ENCODE measurements at regions not wholly inside any gene's neighbourhood (a gene's known extent, or its start where the extent isn't known, plus 50 kb on each side); places are given as distances from the start of the nearest gene placed in this dataset.

DNA sequence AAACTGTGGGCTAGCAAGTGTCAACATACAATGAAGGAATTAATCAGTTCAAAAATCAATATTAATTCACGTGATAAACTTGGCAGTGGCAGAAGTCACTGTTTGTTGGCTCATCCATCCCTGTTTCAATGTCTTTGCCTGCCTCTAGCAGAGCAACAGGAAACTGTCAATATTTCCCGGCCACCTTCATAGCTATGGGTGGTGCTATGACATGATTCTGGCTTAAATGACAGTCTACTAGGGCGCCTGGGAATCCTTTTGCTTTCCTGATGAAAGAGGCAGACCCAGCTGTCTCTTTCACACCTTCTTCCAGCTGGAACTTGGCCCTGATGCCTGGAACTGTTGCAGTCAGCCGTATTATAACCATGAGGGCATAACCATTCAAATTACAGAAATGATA is 72.1 kb upstream of the DNAH5 start:
- H3K4me3 ChIP-seq, result no peak overlapping the region
- no peaks in the 10 kb centered on the region for H3K36me3 ChIP-seq
- DNase-seq, result no peak
- no peak overlapping the region for H3K27ac ChIP-seq (replicated peaks)
- H3K4me1 ChIP-seq, result peaks cover 8% of the 10 kb centered on the region
- intact Hi-C loops (cut with micrococcal nuclease), result no loop called here
- H3K27me3 ChIP-seq (ENCODE audit: low read depth), result peaks cover 19% of the 10 kb centered on the region
- TF ChIP-seq, protein P1, sequence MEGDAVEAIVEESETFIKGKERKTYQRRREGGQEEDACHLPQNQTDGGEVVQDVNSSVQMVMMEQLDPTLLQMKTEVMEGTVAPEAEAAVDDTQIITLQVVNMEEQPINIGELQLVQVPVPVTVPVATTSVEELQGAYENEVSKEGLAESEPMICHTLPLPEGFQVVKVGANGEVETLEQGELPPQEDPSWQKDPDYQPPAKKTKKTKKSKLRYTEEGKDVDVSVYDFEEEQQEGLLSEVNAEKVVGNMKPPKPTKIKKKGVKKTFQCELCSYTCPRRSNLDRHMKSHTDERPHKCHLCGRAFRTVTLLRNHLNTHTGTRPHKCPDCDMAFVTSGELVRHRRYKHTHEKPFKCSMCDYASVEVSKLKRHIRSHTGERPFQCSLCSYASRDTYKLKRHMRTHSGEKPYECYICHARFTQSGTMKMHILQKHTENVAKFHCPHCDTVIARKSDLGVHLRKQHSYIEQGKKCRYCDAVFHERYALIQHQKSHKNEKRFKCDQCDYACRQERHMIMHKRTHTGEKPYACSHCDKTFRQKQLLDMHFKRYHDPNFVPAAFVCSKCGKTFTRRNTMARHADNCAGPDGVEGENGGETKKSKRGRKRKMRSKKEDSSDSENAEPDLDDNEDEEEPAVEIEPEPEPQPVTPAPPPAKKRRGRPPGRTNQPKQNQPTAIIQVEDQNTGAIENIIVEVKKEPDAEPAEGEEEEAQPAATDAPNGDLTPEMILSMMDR (IDR thresholded peaks at IDR 0.05; ENCODE audit: borderline replicate concordance), result no peak
- H3K9me3 ChIP-seq (replicated peaks), result no peaks in the 10 kb centered on the region

DNA sequence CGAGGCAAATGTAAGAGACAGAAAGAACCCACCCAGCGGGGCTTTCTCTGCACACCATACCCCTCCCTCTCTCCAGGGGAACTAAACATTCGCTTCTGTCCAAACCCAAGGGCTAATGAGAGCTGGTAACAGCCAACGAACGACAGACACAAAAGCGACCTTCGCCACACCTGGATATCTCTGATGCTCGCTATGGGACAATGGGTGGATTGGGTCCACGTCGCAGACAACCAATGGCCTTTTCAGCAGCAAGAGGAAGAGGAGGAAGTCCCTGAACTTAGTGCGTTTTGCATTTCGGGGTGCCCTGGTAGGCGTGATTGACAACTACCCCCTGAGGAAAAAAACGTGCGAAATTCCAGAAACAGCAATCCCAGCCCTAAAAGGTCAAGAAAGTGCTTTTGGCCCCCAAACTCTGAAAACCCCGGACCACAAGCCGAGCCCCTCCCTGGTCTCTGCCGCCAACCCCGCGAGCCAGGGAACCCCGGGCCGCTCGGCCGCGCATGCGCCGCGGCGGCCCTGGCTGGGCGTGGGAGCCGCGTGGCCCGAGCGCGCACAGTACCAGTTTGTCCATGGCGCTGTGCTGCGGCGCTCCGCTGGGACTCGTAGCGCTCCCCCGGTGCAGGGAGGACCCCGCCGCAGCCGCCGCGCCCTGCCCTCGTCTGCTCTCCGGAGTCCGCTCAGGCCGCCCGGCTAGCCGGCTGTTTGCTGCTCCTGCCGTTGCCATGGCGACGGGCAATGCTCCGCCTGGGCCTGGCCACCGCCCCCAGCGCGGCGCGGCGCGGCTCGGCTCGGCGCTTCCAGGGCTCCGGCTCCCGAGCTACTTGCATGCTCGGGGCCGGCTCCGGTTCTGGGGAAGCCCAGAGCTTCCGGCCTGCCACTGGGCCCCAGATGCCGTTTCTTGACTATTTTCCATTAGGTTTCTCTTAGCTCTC is 66.9 kb upstream of the DNAH5 start:
- intact Hi-C loops (cut with micrococcal nuclease), result no loop called here
- peak; percentile 83 for DNase-seq
- peaks cover 16% of the 10 kb centered on the region for H3K4me1 ChIP-seq
- peaks cover 7% of the 10 kb centered on the region for H3K27me3 ChIP-seq (ENCODE audit: low read depth)
- peak overlapping the region; percentile 72 for H3K4me3 ChIP-seq
- no peaks in the 10 kb centered on the region for H3K9me3 ChIP-seq (replicated peaks)
- H3K27ac ChIP-seq (replicated peaks), result peak overlapping the region; percentile 65
- H3K36me3 ChIP-seq, result no peaks in the 10 kb centered on the region
- TF ChIP-seq, protein P1 (IDR thresholded peaks at IDR 0.05; ENCODE audit: borderline replicate concordance), result peak; percentile 24

DNA sequence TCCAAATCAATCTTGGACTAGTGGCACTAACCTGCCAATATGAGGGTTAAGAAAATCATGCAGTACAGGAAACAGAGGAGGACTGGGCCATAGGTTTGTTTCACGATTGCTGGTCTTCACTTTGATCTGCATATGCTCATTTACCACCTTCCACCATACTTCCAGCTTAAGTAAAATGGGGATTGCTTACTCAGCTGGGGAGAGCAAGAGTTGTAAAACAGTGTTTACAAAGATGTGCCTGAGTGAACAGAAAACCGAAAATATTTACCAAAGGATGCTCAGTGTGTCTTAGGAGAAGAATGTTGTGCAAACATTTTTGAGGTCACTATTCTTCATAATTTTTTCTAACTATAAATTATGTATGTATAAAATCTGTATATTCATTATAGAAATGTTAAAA is 65.1 kb upstream of the DNAH5 start:
- H3K27me3 ChIP-seq (ENCODE audit: low read depth), result peaks cover 7% of the 10 kb centered on the region
- no peaks in the 10 kb centered on the region for H3K36me3 ChIP-seq
- H3K4me1 ChIP-seq, result peaks cover 16% of the 10 kb centered on the region
- H3K9me3 ChIP-seq (replicated peaks), result no peaks in the 10 kb centered on the region
- H3K27ac ChIP-seq (replicated peaks), result no peak overlapping the region
- no peak for DNase-seq
- intact Hi-C loops (cut with micrococcal nuclease), result no loop called here
- H3K4me3 ChIP-seq, result no peak overlapping the region
- TF ChIP-seq, protein P1 (IDR thresholded peaks at IDR 0.05; ENCODE audit: borderline replicate concordance), result no peak

DNA sequence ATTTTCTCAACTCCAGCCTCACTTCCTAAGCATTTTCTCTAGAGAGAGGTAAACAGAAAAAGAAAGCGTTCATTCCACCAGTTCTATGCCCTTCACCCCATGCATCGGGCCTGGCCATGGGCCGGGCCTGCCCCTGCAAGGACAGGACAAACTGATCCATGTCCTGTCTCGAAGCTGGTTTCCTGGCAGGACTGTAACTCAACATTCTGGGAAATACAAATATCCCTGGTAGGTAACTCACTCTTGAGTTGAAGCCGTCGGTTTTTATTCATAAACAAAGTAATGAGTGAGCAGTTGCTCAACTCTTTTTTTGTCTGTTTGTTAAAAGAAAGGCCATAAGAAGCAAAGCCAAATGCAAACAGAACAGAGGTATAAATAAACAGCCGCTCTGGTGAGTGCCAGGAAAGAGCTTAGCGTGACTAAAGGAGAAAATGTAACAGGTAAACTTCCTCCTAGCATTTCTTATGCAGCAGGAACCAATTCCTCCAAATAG is 64.4 kb upstream of the DNAH5 start:
- Histone ChIP-seq H3K36me3 (no peaks in the 10 kb centered on the region), H3K4me3 (no peak overlapping the region), H3K27ac (replicated peaks) (no peak overlapping the region), H3K9me3 (replicated peaks) (no peaks in the 10 kb centered on the region), H3K27me3 (ENCODE audit: low read depth) (peaks cover under 1% of the 10 kb centered on the region), H3K4me1 (peaks cover 16% of the 10 kb centered on the region)
- intact Hi-C loops (cut with micrococcal nuclease), result no loop called here
- no peak for DNase-seq
- TF ChIP-seq, protein P1 (IDR thresholded peaks at IDR 0.05; ENCODE audit: borderline replicate concordance), result no peak

DNA sequence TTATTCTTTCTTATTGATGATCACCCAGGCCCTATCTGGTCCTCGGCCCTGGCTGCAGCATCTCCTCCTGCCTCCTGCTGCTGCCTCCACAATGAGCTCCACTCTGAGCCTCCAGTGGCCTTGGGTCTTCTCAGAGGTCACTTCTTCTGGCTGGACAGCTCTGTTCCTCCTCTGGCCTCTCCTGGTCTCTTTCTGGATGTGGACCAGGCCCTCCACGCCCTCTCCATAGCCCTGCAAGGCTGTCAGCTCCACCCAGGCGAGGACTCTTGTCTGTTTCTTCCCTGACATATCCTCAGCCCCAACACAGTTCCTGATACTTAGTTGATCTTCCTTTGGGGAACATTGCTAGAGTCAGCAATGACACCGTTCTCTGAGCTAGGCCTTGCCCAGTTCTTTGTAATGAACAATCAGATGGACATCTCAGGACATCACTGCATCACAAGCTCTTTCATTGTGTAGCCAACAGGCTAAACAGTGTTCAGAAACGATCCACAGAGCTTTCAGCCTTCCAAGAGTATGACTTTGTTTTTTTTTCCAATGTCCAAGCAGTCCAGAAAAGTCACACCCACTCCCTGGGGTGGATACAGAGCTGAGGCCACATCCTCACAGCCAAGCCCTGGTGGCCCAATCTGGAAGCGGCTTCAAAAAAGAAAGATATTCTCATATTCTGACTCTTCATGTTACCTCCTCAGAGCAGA is 62.5 kb upstream of the DNAH5 start:
- Histone ChIP-seq H3K27me3 (ENCODE audit: low read depth) (no peaks in the 10 kb centered on the region), H3K4me3 (no peak overlapping the region), H3K4me1 (peaks cover 12% of the 10 kb centered on the region), H3K27ac (replicated peaks) (peak overlapping the region; percentile 17), H3K36me3 (no peaks in the 10 kb centered on the region), H3K9me3 (replicated peaks) (peaks cover 7% of the 10 kb centered on the region)
- TF ChIP-seq, protein P1 (IDR thresholded peaks at IDR 0.05; ENCODE audit: borderline replicate concordance), result peak; percentile 22
- intact Hi-C loops (cut with micrococcal nuclease), result no loop called here
- DNase-seq, result no peak
